Activated T-cell treated with anti-CD3 and anti-CD28 coated beads for 1 hour (primary cell): ENCODE measurements at regions not wholly inside any gene's neighbourhood (a gene's known extent, or its start where the extent isn't known, plus 50 kb on each side); places are given as distances from the start of the nearest gene placed in this dataset.
"Not testable (repeated sequence)": the region's sequence is repeated elsewhere in the genome, so short reads cannot be mapped to it uniquely, and the experiment has no call there.

Experiments used
- DNase-seq: peaks from one replicate; pipeline ENCODE4 v3.0.0-alpha.2; 2020; ENCODE audit warnings: low read depth

DNA sequence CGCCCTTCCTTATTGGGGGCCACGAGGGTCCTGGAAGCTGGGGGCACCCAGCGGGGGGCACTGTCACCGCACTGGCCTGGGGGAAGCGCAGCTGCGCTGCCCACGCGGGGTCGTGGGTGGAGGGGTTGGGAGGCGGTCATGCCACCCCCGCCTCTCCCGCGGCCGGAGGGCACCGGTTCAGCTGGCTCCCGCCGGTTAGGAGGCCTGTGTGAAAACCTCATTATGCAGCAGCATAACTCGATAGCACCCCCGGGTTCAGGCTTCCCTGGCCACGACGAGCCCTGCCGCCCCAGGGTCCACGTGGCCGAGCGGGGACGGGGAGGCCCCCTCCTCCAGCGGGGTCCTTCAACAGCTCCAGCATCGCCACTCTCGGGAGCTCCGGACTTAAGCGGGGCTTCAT lies 91.2 kb upstream of the ERCC6L2 start:
- DNase-seq, result no peak

DNA sequence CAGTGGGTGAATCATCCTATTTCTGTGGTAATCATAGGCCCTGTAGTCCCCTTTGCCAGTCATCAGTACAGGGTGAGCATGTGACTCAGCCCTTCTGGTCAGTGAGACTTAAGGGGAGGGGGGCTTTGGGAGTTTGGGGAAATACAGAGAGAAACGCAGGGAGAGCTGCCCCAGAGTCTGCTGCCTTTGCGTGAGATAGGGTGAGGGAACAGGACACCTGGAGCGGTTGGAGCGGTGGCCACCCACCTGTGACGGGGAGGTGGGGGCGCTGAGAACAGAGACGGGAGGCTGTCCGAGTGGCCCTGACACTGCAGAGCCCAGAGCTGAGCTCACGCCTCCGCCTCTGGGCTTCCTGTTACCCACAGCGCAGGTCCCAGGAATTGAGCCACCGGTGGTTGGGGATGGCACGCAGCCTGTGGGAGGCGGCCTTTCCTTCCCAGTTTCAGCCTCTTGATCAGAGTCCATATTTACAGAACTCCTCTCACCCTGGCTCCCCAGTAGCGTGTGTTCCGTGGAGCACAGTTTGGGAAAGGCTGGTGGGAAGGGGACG lies 92.0 kb upstream of the ERCC6L2 start:
- DNase-seq, result no peak

DNA sequence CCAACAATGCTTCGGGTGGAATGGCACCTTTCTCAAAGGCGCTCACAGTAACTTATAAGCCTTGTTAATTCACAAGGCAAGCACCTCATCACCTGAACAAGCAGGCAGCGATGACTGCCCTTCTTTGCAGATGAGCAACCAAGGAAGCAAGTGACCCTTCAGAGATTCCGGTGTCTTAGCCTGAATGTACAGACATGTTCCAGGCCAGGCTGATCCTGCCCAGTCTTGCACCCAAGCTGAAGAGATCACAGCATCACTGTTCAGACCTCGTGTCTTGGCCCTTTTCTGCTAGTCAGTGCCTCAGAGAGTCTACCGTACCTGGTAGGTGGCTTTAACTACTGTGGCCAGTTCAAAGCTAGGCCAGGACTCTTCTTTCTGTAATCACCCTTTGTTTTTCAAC lies 94.7 kb upstream of the ERCC6L2 start:
- DNase-seq, result no peak

DNA sequence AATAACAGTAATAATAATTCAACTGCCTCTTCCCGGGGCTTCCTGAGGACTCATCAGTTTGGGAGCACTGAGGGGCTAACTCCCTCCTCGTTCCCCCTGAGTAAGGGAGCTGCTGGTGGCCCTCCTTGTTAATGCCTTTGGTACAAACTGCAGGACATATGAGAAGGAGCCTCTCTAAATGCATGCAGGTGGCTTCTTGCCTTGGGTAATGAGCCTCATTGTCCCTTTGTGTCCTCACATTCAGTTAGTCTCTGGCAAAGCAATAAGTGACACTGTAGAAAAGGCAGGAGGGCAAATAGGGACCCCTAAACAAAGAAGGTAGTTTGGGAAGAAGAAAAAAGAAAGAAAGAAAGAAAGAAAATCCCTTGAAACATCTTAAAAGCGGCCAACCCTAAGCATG lies 95.4 kb upstream of the ERCC6L2 start:
- no peak for DNase-seq

DNA sequence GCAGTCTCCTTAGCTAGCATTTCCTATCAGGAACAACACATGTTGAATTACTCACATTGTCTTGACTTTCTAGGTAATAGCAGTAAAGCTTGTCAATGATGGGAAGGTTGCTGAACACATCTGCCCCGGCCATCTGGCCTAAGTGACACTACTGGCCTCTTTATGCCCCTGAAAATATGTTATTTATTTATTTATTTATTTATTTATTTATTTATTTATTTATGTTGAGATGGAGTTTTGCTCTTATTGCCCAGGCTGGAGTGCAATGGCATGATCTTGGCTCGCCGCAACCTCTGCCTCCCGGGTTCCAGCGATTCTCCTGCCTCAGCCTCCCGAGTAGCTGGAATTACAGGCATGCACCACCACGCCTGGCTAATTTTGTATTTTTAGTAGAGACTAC lies 95.9 kb upstream of the ERCC6L2 start:
- not testable (repeated sequence) for DNase-seq

DNA sequence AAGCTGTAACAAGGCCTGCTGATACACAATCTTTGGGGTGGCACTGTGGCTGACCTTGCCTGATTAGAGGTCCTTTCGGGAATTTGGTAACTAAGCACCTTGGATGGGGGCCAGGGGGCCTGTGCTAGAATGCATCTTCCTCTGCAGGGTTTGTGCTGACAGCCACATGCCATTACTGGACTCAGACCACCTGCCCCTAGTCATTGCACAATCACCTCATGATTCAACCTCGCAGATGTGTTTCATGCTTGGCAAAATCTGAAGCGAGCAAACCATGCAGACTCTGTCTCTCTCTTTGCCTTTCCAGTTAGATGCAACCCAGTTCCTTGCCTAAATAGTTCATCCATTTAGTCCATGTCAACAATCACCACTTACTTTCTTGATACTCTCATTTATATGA lies 96.5 kb upstream of the ERCC6L2 start:
- DNase-seq, result no peak

DNA sequence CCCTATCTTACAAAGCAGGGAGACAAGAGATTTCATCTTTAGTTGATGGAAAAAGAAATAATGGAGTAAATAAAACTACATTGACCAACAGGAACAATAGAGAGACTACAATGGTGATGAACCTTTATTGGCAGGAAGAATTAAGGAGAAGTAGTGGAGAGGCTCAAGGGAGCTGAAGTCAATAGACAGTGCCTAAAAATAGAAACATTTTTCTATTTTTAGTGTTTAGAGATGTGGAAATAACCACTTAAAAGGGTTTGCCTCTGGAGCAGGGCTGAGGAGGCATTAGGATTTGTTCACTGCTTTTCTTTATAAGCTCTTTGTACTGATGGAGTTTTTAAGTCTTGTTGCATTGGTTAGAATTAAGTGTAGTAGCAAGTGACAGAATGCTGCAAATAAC lies 98.4 kb upstream of the ERCC6L2 start:
- no peak for DNase-seq

DNA sequence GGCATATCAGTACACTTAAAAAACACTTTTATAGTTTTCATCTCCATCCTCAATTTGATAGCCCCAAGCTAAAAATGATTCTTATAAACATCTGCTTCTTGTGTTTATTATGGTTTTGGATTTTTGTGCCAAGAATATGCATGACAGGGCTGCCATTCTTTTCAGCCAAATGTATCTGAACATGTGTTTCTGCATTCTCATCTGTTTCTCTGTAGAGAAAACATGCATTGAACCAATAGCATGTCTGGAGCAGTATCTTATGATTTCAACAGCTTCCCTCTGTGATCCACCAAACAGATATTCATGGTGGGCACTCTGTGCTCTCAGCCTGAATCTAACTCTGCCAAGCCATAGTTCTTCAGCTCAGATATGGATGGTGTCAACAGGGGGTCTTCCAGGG lies 99.3 kb upstream of the ERCC6L2 start:
- no peak for DNase-seq

DNA sequence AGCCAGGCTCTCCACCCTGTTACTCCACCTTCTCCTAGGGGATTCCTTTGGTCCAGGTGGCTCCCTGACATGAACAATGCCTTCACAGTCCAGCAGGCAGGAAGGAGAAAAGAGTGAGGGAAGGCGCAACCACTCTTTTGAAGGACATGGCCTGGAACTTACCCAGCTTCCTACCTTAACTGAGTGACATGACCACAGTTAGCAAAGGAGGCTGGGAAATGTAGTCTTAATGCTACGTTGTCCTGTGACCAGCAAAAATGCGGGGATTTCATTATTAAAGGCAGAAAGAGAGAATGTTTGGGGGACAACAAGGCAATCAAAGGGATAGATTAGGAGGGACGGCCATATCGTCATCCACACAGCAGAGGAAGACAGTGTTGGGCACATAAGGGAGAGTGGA lies 100.3 kb upstream of the ERCC6L2 start:
- DNase-seq, result no peak

DNA sequence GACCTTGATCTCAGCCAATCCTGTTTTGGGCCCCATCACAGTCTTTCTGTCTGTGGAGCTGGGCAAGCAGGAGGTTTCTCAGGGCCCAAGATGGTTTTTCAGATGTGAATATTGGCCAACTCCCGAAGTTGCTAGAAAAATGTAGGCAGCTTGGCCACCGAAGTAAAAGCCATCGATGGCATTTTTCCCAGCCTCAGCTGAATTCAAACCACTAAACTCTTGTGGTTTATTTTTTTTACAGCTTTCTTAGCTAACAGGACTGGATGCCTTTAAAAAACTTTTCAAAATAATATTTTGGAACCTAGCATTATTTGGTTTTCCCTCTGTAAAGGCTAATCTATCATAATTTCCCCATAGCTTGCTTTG lies 102.5 kb upstream of the ERCC6L2 start:
- DNase-seq, result no peak

DNA sequence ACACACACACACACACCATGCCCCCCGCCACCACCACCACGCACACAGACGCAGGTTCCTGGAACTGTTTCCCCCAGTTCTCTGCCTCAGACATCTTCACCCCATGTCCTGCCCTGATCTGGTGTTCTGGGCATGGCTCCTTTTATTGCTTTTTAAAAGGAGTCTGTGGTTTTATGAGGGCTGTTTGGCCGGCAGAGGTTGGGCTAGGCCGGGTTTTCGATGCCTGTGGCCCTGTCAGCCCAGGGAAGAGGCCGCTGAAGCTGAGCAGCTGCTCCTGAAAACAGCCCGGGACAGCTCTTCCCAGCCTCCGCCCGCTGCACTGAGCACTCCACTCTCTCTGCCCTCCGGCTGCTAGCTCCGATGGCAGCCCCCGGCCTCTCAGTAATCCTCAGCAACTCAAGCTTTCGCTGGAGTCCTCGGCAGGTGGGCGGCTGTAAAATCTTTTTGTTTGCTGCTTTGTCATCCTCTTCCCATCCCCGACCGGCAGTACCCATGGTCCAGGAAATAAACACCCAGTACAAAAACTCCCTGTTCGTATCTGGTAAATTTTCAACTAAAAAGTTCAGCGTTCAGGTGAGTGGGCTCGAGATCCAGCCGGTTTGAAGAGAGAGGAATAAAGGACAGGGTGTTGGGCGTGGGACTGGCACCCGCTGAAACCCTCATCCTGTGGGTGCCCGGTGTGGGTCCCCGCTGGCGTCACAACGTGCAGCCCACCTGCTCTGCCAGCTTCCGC lies 103.0 kb upstream of the ERCC6L2 start:
- DNase-seq, result no peak

DNA sequence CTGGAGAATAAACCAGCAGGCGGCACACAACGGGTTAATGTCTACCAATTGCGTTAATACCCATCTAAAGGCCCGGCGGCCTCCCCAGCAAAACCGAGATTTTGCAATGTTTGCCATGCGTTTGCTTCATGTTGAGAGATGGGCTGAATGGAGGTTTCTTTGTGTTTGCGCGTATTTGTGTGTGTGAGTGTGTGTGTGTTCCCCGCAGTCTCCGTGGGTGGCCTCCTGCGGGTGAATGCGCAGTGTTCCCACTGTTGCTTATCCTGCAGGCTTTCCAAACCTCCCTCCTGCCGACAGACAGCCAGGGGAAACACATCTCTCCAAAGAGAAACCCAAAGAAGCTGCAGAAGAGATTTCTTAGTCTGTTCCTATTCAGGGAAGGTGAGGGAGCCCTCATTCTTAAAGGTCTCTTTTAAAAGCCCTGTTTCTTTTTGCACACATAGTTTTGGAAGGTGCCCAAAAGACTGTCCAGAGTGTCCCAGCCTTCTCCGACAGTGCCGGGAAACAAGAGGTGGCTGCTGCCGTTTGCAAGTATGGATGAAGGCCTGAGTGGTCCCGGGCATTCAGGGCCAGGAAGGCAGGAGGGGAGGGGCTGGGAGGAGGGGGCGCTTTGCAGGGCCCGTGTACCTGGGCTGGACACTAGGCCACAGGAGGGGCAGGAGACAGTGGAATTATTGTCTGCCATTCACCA lies 103.8 kb upstream of the ERCC6L2 start:
- no peak for DNase-seq

DNA sequence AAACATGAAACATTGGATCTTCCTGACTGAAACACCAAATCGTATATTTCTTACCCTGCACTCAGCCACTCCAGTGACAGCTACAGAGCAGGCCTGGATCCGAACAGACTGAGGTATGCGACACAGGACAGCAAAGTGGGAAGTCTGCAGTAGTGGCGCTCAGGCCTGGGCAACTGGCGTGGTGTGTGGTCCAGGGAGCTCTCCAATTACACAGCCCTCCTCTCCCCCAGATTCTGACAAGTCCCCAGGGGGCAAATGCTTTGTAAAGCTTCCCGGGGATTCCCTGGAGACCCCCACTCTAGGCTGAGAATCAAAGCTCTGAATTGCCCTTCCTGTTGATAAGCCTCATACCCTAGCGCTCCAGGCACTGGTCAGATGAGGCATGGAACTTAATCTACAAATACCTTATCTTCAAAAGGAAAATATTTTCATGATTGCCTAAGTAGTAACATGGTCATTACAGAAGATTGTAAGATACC lies 104.8 kb upstream of the ERCC6L2 start:
- DNase-seq, result no peak

DNA sequence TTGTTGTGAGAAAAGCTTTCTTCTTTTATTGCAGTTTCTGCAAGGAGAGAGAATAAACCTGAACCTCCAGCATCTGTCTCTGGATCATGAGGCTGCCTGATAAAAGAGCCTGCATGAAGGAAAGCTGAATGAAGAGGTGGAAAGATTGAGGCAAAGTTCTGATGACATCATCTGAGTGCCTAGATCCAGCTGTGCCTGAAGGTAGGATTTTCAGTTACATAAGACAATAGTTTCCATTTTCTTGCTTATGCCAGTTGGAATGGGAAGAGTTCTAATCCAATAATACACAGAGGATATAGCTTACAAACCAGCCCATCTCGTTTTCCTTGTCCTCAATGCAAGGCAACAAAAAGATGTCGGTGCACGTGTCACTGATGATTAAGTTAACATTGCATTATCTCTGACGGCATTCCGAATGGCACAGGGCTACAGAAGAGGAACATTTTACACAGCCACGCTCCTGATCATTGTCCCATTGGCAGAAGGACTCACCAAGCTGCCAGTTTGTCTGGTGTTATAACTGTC lies 105.5 kb upstream of the ERCC6L2 start:
- DNase-seq, result no peak

DNA sequence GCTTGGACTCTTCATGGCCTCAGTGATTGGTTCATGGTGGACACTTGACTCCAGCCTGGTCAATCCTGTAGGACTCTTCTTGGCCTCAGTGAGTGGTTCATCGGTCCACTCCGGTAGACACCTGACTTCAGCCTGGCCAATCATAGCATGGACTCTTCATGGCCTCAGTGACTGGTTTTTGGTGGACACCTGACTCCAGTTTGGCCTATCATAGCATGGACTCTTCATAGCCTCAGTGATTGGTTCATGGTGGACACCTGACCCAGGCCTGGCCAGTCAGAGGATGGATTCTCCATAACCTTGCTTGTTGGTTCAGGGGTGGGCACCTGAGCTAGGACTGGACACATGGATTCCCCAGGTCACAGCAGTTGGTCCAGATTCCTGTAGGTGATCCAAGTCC lies 106.0 kb upstream of the ERCC6L2 start:
- DNase-seq, result no peak

DNA sequence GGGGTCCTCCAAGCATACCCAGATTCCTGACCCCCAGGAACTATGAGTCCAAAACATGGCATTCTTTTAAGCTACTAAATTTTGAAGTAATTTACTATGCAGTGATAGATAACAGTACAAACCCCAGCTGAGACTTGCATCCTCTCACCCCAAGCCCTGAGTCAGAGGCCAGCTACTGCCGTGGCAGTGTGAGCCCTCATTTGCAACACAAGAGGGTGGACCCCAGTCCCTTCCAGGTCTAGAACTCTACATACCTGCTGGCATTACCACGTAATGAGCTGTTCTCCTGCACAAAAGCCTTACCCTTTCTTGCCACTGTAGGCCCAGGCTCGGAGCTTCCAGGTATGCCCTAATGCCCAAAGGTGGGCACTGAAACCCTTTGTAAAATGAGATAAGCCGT lies 108.6 kb upstream of the ERCC6L2 start:
- DNase-seq, result no peak

DNA sequence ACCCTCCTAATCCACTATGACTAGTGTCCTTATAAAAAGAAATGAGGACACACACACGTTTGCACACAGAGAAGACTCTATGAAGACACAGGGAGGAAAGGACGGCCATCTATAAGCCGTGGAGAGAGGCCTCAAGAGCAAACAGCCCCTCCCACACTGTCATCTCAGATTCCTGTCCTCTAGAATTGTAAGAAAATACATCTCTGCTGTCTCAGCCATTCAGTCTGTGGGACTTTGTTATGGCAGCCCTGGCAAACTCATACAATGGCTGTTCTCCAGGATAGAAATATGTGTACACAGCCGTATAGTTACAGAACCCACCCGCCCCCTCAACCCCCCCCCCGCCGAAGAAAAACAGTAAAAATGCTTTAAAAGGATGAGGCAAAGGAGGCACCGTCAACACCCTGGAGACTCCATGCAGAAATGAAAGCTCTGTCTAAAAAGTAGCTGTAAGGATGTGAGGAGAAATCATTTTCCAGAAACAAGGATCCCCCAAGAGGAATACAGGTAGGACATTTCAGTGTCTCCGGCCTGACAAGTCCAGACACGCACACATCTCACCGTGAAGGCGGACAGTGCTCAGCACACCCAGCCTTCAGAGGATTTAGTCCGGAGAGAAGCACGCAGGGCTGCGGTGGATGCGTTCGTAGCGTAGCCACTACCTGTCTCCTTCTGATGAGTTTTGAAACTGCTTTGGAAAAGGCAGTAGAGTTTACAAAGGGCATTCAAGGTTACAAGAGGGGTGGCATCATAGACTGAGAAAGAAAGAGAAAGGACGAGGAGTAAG lies 110.8 kb upstream of the ERCC6L2 start:
- no peak for DNase-seq

DNA sequence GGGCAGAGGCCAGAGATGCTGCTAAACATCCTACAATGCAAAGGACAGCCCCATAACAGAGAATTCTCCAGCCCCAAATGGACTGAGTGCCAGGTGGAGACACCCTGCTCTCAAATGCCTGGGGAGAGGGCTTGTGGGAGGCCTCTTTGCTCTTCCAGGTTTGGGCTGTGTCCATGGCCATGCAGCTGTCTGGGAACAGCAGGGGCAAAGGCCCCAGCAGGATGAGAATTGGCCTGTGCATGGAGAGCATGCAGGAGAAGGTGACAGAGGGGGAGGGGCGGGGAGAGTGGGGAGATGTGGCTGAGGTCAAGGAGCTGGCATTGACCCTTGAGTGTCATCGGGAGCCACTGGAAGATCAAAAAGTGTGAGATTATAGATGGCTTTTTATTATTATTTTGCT lies 111.5 kb upstream of the ERCC6L2 start:
- DNase-seq, result no peak

DNA sequence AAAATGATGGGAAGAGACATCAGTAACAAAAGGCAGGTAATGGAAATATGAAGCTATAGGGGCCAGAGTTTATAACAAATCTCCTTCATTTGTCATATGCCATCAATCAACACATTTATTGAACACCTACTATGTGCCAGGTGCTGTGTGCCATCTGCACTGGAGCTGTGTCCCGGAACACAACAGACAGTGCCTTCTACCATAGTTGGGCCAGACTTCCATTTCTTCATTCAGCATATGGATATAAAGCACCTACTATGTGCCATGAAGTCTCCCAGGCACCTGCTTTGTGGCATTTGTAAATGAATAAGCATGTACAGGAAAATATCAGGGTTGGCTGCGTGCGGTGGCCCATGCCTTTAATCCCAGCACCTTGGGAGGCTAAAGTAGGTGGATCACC lies 112.5 kb upstream of the ERCC6L2 start:
- no peak for DNase-seq

DNA sequence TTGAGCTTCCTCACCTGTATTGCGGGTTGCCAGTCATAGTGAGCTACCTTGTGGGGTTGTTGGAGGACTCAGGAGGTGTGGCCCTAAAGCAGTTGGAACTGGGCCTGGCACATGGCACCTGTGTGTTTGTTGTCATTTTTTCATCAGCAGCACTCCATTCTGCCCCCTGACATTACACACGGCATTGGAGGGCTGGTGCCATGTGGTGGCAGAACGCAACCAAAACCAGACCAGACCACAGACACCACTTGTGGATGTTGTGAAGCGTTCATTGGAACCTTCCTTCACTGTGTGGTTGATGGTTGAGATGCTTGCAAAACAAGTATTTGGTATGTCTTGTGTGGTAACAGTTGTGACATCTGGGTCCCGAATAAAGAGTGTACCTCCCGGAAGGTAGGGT lies 113.2 kb upstream of the ERCC6L2 start:
- no peak for DNase-seq

DNA sequence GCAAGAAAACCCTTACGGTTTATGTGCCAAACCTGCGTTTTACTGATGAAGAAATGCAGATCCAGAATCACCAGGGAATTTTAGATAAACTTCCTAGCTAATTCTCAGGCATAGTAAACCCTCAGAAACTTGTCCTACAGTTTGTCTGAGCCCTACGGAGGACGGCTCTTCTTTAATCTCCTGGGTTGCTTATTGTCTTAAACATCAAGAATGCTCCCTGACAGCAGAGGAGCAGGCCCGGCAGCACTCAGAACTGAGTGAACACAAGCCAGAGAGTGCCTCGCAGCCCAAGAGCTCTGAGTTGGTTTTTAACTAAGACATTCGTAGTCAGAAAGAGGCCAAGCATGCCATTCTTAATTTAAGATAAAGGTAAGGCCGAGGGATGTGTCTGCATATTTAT lies 114.7 kb upstream of the ERCC6L2 start:
- no peak for DNase-seq

DNA sequence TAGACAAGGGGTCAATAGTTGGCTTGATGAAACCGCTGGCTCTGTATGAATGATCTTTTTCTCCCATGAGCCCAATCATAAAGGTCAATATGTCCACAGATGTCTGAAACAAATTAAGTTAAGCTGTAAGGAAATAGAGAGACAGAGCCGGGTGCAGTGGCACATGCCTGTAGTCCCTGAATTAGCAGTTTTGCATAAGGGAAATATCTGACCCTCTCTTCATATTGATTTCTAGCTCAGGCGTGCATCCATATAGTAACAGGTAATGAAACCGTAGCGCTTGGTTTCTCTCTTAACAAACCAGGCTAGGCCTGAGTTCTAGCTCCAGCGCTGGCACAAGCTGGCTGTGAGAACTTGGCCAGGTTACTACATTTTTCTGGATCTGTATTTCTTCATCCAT lies 118.1 kb upstream of the ERCC6L2 start:
- DNase-seq, result no peak

DNA sequence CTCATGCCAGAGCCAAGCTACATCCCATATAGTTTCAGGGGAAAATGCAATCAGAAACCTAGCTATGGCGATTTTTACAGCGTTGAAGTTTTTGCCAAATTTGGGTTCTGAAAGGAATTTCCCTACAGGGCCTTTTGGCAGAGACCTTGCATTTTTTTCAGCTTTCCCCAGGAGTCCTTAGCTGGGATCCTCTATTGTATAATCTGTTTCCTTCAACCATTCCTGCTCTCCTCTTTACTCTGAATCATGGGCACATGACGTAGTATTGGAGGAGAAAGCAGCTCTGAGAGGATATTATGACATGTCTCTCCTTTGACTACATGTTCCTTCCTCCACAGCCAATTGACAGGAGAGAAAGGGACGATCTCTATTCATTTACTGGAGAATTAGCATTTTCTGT lies 118.5 kb upstream of the ERCC6L2 start:
- no peak for DNase-seq
